ENCODE measurements at regions not wholly inside any gene's neighbourhood (a gene's known extent, or its start where the extent isn't known, plus 50 kb on each side); places are given as distances from the start of the nearest gene placed in this dataset.
"Not testable (repeated sequence)": the region's sequence is repeated elsewhere in the genome, so short reads cannot be mapped to it uniquely, and the experiment has no call there.

- intact Hi-C loops (cut with DNase I; ENCODE audit: low total_unique reads), result no loop called here
Measured at GRCh38 chr4:44985152-44985551, 258.8 kb upstream of the GNPDA2 start.

GRCh38 chr4:44984083-44984482 lies 257.7 kb upstream of the GNPDA2 start:
- Histone ChIP-seq H3K9me3 (no peaks in the 10 kb centered on the region), H3K27ac (no peak overlapping the region), H3K36me3 (no peaks in the 10 kb centered on the region), H3K27me3 (no peaks in the 10 kb centered on the region), H3K4me1 (no peaks in the 10 kb centered on the region), H3K4me3 (no peak overlapping the region)
- TF ChIP-seq POLR2A (IDR thresholded peaks at IDR 0.05), result no peak
- TF ChIP-seq CTCF (IDR thresholded peaks at IDR 0.05), result no peak
- intact Hi-C loops (cut with DNase I; ENCODE audit: low total_unique reads), result no loop called here
- no peak for DNase-seq

More at GRCh38 chr4:44985152-44985551, 258.8 kb upstream of the GNPDA2 start:
- H3K36me3 ChIP-seq, result no peaks in the 10 kb centered on the region
- TF ChIP-seq POLR2A (IDR thresholded peaks at IDR 0.05) (no peak), CTCF (IDR thresholded peaks at IDR 0.05) (no peak)
- no peak overlapping the region for H3K4me3 ChIP-seq
- DNase-seq, result no peak
- H3K4me1 ChIP-seq, result no peaks in the 10 kb centered on the region
- H3K27me3 ChIP-seq, result no peaks in the 10 kb centered on the region
- H3K27ac ChIP-seq, result no peak overlapping the region
- no peaks in the 10 kb centered on the region for H3K9me3 ChIP-seq

- Histone ChIP-seq H3K36me3 (no peaks in the 10 kb centered on the region), H3K27ac (no peak overlapping the region), H3K4me3 (no peak overlapping the region), H3K27me3 (no peaks in the 10 kb centered on the region), H3K9me3 (no peaks in the 10 kb centered on the region), H3K4me1 (no peaks in the 10 kb centered on the region)
- no peak for DNase-seq
- TF ChIP-seq POLR2A (IDR thresholded peaks at IDR 0.05) (no peak), CTCF (IDR thresholded peaks at IDR 0.05) (no peak)
- intact Hi-C loops (cut with DNase I; ENCODE audit: low total_unique reads), result no loop called here
Measured at GRCh38 chr4:44983083-44983482, 256.7 kb upstream of the GNPDA2 start.

- TF ChIP-seq CTCF (IDR thresholded peaks at IDR 0.05) (no peak), POLR2A (IDR thresholded peaks at IDR 0.05) (no peak)
- no peaks in the 10 kb centered on the region for H3K9me3 ChIP-seq
Measured at GRCh38 chr4:44978020-44978419, 251.7 kb upstream of the GNPDA2 start.

GRCh38 chr4:44965435-44966095 lies 239.2 kb upstream of the GNPDA2 start:
- Histone ChIP-seq H3K27me3 (no peaks in the 10 kb centered on the region), H3K9me3 (no peaks in the 10 kb centered on the region), H3K27ac (no peak overlapping the region), H3K4me3 (no peak overlapping the region), H3K36me3 (no peaks in the 10 kb centered on the region), H3K4me1 (no peaks in the 10 kb centered on the region)
- no peak for TF ChIP-seq CTCF (IDR thresholded peaks at IDR 0.05)
- TF ChIP-seq POLR2A (IDR thresholded peaks at IDR 0.05), result no peak
- intact Hi-C loops (cut with DNase I; ENCODE audit: low total_unique reads), result no loop called here
- no peak for DNase-seq

More at GRCh38 chr4:44978020-44978419, 251.7 kb upstream of the GNPDA2 start:
- Histone ChIP-seq H3K27ac (no peak overlapping the region), H3K36me3 (no peaks in the 10 kb centered on the region), H3K4me3 (no peak overlapping the region), H3K27me3 (no peaks in the 10 kb centered on the region), H3K4me1 (no peaks in the 10 kb centered on the region)
- DNase-seq, result no peak
- intact Hi-C loops (cut with DNase I; ENCODE audit: low total_unique reads), result no loop called here

GRCh38 chr4:44964086-44964485 lies 237.7 kb upstream of the GNPDA2 start:
- H3K9me3 ChIP-seq; H3K36me3 ChIP-seq; H3K27ac ChIP-seq; H3K27me3 ChIP-seq; H3K4me1 ChIP-seq; H3K4me3 ChIP-seq; intact Hi-C loops (cut with DNase I; ENCODE audit: low total_unique reads); DNase-seq: not testable (repeated sequence)

Measured in uterus (tissue), 3 donors.